GM13977 (cell line): ENCODE measurements at regions not wholly inside any gene's neighbourhood (a gene's known extent, or its start where the extent isn't known, plus 50 kb on each side); places are given as distances from the start of the nearest gene placed in this dataset.

Experiments
- DNase-seq: peaks from one replicate; pipeline ENCODE4 v3.0.0; 2012; ENCODE audit warnings: low spot score
- in situ Hi-C: fragments of 300-500 bp; cut with MboI; formaldehyde crosslinking; loops from one replicate; pipeline ENCODE4 v1.12.0; 2022; ENCODE audit warnings: low sequenced_read_pairs, low pct_unique_long_range_greater_than_20kb, mixed read lengths, inconsistent platforms; ENCODE audit not compliant: unreplicated experiment
- TF ChIP-seq, protein P1 (sequence below): IDR thresholded peaks from 2 replicates; pipeline ENCODE4 v1.5.1; 2012; ENCODE audit warnings: mild to moderate bottlenecking, control low read depth; ENCODE audit not compliant: insufficient read depth; ENCODE audit errors: extremely low read depth, missing control alignments

- TF ChIP-seq, protein P1, sequence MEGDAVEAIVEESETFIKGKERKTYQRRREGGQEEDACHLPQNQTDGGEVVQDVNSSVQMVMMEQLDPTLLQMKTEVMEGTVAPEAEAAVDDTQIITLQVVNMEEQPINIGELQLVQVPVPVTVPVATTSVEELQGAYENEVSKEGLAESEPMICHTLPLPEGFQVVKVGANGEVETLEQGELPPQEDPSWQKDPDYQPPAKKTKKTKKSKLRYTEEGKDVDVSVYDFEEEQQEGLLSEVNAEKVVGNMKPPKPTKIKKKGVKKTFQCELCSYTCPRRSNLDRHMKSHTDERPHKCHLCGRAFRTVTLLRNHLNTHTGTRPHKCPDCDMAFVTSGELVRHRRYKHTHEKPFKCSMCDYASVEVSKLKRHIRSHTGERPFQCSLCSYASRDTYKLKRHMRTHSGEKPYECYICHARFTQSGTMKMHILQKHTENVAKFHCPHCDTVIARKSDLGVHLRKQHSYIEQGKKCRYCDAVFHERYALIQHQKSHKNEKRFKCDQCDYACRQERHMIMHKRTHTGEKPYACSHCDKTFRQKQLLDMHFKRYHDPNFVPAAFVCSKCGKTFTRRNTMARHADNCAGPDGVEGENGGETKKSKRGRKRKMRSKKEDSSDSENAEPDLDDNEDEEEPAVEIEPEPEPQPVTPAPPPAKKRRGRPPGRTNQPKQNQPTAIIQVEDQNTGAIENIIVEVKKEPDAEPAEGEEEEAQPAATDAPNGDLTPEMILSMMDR, result peak; percentile 35
- in situ Hi-C loops, result no loop called here
- no peak for DNase-seq
Observed at GRCh38 chr1:194935864-194936263, 1672.4 kb downstream of the KCNT2 start.

DNA sequence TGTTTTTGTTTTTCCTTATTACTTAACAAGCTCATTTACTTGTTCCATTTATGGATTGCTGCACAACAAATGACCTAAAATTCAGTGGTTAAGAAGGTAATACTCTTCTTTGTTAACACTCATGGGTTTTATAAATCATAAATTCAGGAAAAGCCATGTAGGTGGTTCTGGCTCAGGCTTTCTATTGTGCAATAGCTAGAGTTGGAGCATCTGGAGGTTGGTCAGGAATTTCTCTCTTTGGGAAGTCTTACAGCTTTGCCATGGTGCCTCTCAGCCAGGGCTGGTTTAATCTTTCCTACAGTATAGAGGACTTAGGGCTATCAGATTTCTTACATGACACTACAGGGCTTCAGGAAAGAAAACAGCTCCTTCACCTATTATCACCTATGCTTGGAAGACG lies 1677.1 kb downstream of the KCNT2 start:
- in situ Hi-C loops, result no loop called here
- TF ChIP-seq, protein P1, result no peak
- DNase-seq, result no peak

GRCh38 chr1:194930132-194930531 lies 1678.1 kb downstream of the KCNT2 start:
- in situ Hi-C loops, result no loop called here
- TF ChIP-seq, protein P1, result no peak

DNA sequence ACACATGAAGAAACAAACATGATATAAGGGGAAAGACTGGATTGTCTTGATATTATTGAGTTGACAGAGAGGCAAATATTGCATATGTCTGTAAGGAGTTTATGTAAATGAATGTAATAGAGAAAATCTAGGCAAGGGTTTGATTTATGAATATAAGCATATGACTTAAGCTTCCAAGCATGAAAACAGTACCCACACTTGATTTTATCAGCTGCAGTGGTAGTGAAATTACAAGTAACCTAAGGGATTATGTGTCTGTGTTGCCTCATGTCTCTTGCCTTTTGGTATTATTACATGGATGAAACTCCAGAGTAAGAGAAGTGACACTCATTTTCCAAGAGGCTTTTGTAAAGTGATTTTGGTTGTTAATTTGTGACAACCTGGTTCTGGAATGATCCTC lies 1678.9 kb downstream of the KCNT2 start:
- DNase-seq, result no peak
- in situ Hi-C loops, result no loop called here
- TF ChIP-seq, protein P1, result no peak

More at GRCh38 chr1:194930132-194930531, 1678.1 kb downstream of the KCNT2 start:
- DNase-seq, result no peak

DNA sequence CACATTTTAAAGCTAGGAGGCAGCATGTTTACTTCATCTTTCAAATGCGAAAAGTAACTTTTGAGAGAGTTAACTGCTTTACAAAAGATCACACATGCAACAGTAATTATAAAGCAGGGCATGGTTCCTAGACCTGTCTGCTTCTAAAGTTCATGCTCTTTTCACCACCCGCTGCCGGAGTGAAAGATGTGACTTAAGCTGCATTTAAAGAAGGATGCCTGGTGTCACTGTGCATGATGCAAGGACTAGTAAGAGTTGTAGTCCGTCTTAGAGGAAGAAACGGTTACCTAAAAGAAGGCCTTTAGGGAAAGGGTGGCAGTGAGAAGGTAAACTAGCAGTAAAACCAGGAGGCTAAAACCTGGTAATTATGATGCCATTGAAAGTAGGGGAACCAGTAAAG lies 1689.1 kb downstream of the KCNT2 start:
- in situ Hi-C loops, result no loop called here
- TF ChIP-seq, protein P1, result no peak
- DNase-seq, result no peak

DNA sequence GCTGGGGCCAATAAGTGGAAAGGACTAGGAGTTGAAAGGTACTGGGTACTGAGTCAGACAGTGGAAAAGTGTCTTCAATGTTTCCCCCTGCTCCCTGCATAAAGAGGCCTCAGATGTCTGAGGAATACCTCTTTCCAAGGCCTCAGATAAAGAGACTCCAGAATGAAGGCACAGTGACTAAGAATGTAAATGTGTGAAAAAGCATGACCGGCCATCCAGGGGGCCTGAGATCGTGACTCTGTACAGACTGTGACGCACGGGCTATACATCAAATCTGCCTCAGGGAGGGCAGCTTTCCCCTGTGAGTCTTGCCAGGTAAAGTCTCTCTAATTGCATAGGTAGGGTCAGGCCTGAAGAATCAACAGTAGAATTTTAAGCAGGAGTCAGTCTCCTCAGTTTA lies 1690.5 kb downstream of the KCNT2 start:
- TF ChIP-seq, protein P1, result no peak
- in situ Hi-C loops, result no loop called here
- no peak for DNase-seq

DNA sequence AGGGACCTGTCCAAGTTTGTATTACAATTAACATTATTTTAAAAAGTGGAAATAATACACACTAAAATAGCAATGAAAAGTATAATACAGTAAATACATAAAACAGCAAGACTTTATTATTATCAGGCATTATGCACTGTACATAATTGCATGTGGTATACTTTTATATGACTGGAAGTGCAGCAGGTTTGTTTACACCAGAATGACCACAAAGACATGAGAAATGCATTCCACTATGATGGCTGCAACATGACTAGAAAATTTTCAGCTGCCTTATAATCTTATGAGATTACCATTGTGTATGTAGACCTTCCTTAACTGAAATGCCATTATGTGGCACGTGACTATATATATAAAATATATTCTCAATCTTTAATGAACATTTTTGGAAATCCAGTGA lies 1699.6 kb downstream of the KCNT2 start:
- no peak for DNase-seq
- TF ChIP-seq, protein P1, result no peak
- in situ Hi-C loops, result no loop called here
